Activated CD8-positive, alpha-beta memory T cell treated with anti-CD3 and anti-CD28 coated beads, Interleukin-2, amount 50 U/mL, for 1 hour (primary cell): ENCODE measurements at regions not wholly inside any gene's neighbourhood (a gene's known extent, or its start where the extent isn't known, plus 50 kb on each side); places are given as distances from the start of the nearest gene placed in this dataset.
"Not testable (repeated sequence)": the region's sequence is repeated elsewhere in the genome, so short reads cannot be mapped to it uniquely, and the experiment has no call there.

Experiments
- DNase-seq: peaks from one replicate; pipeline ENCODE4 v3.0.0-alpha.2; 2020; ENCODE audit errors: extremely low read depth

DNA sequence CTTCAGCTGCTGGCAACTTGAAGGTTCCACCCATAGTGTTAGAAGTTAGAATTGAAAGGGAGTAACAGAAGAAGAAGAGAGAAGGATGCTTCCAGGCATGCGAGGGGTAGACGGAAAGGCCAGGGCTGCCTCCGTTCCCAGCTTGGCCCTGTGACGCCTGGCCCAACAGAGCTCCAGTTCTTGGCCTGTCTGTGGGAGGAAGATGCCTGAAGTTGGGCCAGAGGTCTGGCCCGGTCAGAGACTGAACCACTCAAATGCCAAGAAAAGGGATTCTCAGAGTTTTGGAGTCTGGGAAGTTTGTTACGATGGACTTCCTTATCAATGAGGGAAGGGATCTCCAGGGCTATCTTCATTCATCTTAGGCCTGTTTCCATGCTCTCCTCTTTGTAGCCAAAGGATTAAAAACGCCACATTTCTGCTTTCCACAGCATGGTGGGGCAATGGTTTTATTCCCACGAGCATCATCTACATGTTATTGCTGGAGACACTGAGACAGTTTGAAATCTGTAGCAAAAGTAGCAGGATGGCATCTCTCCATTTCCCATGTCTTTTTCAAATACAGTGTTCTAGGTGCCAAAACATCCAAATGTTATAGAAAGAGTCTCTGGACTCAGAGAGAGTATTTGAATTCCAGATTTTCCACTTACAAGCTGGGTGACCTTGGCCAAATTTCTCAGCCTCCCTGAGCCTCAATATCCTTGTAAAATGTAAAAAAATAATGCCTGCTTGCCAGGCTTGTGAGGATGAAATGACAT is 65.4 kb upstream of the ANKRD55 start:
- DNase-seq = no peak

DNA sequence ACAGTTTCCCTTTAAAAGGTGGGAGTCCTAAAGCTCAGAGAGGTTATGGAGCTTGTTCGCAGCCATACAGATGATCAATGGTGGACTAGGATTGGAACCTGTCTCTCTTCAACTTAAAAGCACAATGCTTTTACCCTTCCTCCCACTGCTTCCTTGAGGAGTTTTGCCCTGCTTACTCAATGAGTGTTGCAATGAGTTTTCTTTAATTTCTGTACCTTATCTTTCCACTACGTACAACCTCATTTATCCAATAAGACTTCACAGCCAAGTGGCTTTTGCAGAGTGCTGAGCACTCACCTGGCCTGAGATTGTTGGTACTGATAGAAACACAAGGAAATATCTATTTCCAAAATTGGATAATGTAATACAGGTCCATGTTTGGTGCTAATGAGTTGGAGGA is 64.7 kb upstream of the ANKRD55 start:
- no peak for DNase-seq

DNA sequence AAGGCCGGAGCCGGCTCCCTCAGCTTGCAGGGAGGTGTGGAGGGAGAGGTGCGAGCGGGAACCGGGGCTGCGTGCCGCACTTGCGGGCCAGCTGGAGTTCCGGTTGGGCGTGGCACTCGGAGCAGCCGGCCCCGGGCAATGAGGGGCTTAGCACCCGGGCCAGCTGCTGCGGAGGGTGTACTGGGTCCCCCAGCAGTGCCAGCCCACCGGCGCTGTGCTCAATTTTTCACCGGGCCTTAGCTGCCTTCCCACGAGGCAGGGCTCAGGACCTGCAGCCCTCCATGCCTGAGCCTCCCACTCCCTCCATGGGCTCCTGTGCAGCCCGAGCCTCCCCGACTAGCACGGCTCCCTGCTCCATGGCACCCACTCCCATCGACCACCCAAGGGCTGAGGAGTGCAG is 62.2 kb upstream of the ANKRD55 start:
- DNase-seq = not testable (repeated sequence)

DNA sequence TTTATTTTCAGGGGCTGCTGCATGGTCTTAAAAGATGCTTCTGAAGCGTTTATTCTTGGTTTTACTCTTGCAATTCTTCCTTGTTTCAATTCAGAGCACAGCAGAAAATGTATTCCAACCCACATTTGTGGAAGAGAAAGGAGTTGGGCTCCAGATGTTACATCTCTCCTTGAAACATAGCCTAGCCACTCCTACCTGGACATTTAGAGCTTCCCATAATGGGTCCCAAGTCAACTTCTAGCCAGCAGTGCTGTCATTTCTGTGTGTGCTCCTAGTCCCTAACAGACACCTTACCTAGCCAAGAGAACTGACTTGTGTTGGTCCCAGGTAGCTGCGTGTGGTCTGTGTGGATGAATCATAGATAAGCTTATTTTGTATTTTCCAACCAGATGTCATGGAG is 61.2 kb upstream of the ANKRD55 start:
- DNase-seq = no peak

GRCh38 chr5:56292874-56293273 is 59.7 kb upstream of the ANKRD55 start:
- not testable (repeated sequence) for DNase-seq

GRCh38 chr5:56291661-56292374 is 58.7 kb upstream of the ANKRD55 start:
- DNase-seq = no peak

- no peak for DNase-seq
Observed at GRCh38 chr5:56291079-56291643, 58.0 kb upstream of the ANKRD55 start.

- no peak for DNase-seq
Observed at GRCh38 chr5:56290378-56291078, 57.4 kb upstream of the ANKRD55 start.

DNA sequence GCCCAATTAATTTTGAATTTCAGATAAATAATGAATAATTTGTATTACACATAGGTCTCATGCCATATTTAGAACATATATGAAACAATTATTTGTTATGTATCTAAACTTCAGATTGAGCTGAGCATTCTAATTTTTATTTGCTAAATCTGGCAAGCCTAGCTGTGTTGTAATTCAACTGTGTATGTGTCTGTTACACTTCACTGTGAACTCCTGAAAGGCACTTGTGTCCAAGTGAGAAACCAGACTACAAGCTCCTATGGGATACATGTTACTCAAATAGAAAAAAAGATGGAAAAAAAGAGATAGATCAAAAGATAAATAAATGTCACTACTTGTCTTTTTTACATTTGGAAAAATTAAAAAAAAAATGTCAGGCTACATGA is 56.5 kb upstream of the ANKRD55 start:
- no peak for DNase-seq

GRCh38 chr5:56288873-56289601 is 55.9 kb upstream of the ANKRD55 start:
- no peak for DNase-seq

DNA sequence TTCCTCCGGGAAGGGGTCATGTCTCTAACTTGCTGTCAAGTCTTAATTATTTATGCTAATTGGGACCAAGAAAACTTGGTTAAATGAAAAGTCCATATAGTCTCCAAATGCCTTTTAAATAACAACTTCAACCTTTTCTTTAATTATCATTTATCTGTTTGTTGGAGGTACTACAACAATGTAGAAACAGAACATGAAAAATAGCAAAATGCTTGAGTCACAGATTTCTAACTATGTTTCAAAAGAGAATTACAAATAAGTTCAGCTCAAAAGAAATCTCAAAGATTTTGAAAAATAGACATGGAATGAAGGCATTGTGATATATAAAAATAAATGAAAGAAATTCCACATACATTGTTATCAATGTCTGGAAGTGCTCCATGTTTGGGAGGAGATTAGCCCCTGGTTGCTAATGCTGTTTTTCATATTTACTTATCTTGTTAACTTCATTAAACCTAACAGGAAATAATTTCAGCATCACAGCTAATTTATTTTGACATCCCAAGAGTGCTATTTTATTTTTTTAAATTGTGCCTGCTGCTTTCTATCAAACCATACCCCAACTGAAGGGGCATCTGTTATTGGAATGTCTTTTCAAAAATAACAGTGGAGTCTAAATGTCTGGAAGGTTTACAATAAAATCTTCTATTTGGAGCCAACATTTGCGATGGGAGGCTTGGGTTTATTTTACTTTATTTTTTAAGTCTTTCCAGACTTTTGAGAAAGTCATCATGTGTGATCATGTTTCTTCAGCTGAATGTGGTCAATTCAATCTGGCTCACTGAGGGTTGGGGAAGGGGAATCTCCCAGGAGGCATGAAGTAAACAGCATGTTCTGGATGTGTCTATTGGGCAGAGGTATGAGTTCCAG is 53.1 kb upstream of the ANKRD55 start:
- DNase-seq = no peak

- no peak for DNase-seq
Observed at GRCh38 chr5:56282951-56283350, 49.8 kb upstream of the ANKRD55 start.
